Mesothelial cell of epicardium (in vitro differentiated cells): ENCODE measurements at regions not wholly inside any gene's neighbourhood (a gene's known extent, or its start where the extent isn't known, plus 50 kb on each side); places are given as distances from the start of the nearest gene placed in this dataset.

Experiments
- DNase-seq, 2 experiments: peaks; one replicate each; pipeline ENCODE4 v3.0.0; 2021; ENCODE audit warnings: low spot score in 2 of 2; ENCODE audit not compliant: unreplicated experiment in 2 of 2
- H3K27ac Mint-ChIP-seq: 2 replicates; pipeline ENCODE4 v1.8.0; 2021; ENCODE audit warnings: mixed read lengths
- H3K27me3 Mint-ChIP-seq: 2 replicates; pipeline ENCODE4 v1.8.0; 2021; ENCODE audit warnings: low read depth, mixed read lengths
- H3K36me3 Mint-ChIP-seq: 2 replicates; pipeline ENCODE4 v1.8.0; 2021; ENCODE audit warnings: mixed read lengths
- H3K4me1 Mint-ChIP-seq: 2 replicates; pipeline ENCODE4 v1.8.0; 2021; ENCODE audit warnings: mixed read lengths
- H3K4me3 Mint-ChIP-seq: 2 replicates; pipeline ENCODE4 v1.8.0; 2021; ENCODE audit warnings: mild to moderate bottlenecking, moderate library complexity, mixed read lengths
- H3K9me3 Mint-ChIP-seq: 2 replicates; pipeline ENCODE4 v1.8.0; 2021; ENCODE audit warnings: mixed read lengths
- CTCF ChIP-seq: fragments of 200-600 bp; sonication (generic); IDR thresholded peaks from one replicate; pipeline ENCODE4 v1.5.0; 2021; ENCODE audit warnings: antibody characterized with exemption; ENCODE audit not compliant: unreplicated experiment

GRCh38 chr7:45399069-45399468, 175.1 kb upstream of the ADCY1 start:
- Mint-ChIP-seq H3K4me3 (no peak overlapping the region), H3K36me3 (no peaks in the 10 kb centered on the region), H3K9me3 (peaks cover 29% of the 10 kb centered on the region), H3K4me1 (no peaks in the 10 kb centered on the region), H3K27ac (no peak overlapping the region), H3K27me3 (peaks cover 13% of the 10 kb centered on the region)
- no peak for DNase-seq
- no peak for TF ChIP-seq CTCF

GRCh38 chr7:45400680-45401079, 173.5 kb upstream of the ADCY1 start:
- peaks cover 19% of the 10 kb centered on the region for H3K9me3 Mint-ChIP-seq
- no peaks in the 10 kb centered on the region for H3K4me1 Mint-ChIP-seq
- H3K27me3 Mint-ChIP-seq, result peaks cover 21% of the 10 kb centered on the region
- H3K36me3 Mint-ChIP-seq, result no peaks in the 10 kb centered on the region
- TF ChIP-seq CTCF, result no peak
- DNase-seq, result no peak
- no peak overlapping the region for H3K4me3 Mint-ChIP-seq
- H3K27ac Mint-ChIP-seq, result no peak overlapping the region

GRCh38 chr7:45401155-45401554, 173.0 kb upstream of the ADCY1 start:
- Mint-ChIP-seq H3K9me3 (peaks cover 15% of the 10 kb centered on the region), H3K36me3 (no peaks in the 10 kb centered on the region), H3K27ac (no peak overlapping the region), H3K4me3 (no peak overlapping the region), H3K4me1 (no peaks in the 10 kb centered on the region), H3K27me3 (peaks cover 24% of the 10 kb centered on the region)
- no peak for TF ChIP-seq CTCF
- no peak for DNase-seq

GRCh38 chr7:45401851-45402250, 172.3 kb upstream of the ADCY1 start:
- Mint-ChIP-seq H3K36me3 (no peaks in the 10 kb centered on the region), H3K9me3 (peaks cover 10% of the 10 kb centered on the region), H3K4me3 (no peak overlapping the region), H3K27me3 (peaks cover 30% of the 10 kb centered on the region), H3K4me1 (no peaks in the 10 kb centered on the region), H3K27ac (no peak overlapping the region)
- DNase-seq, result no peak
- no peak for TF ChIP-seq CTCF

GRCh38 chr7:45402480-45403218, 171.5 kb upstream of the ADCY1 start:
- no peaks in the 10 kb centered on the region for H3K36me3 Mint-ChIP-seq
- no peak overlapping the region for H3K4me3 Mint-ChIP-seq
- peaks cover 10% of the 10 kb centered on the region for H3K9me3 Mint-ChIP-seq
- no peak for TF ChIP-seq CTCF
- no peak overlapping the region for H3K27ac Mint-ChIP-seq
- H3K27me3 Mint-ChIP-seq, result peaks cover 30% of the 10 kb centered on the region
- DNase-seq, result no peak
- H3K4me1 Mint-ChIP-seq, result no peaks in the 10 kb centered on the region
